Vagina (tissue), 2 donors: ENCODE measurements at regions not wholly inside any gene's neighbourhood (a gene's known extent, or its start where the extent isn't known, plus 50 kb on each side); places are given as distances from the start of the nearest gene placed in this dataset.

Source experiments
- DNase-seq, 2 donors: peaks; one replicate each; pipeline ENCODE4 v3.0.0-alpha.2; 2017; ENCODE audit errors: extremely low spot score in 2 of 2
- H3K27ac ChIP-seq: fragments of 200-600 bp; sonication (generic); one replicate; pipeline ENCODE4 v1.5.1; 2019
- H3K27me3 ChIP-seq: fragments of 200-600 bp; sonication (generic); one replicate; pipeline ENCODE4 v1.5.1; 2019
- H3K36me3 ChIP-seq, 2 donors: fragments of 200-600 bp; sonication (generic); one replicate each; pipeline ENCODE4 v1.5.1; 2017 to 2019
- H3K4me1 ChIP-seq: fragments of 200-600 bp; sonication (generic); one replicate; pipeline ENCODE4 v1.5.1; 2019
- H3K4me3 ChIP-seq, 2 donors: fragments of 200-600 bp; sonication (generic); 1 replicate in 1 of 2; 2 replicates in 1 of 2; pipeline ENCODE4 v1.5.1; 2016 to 2019
- H3K9me3 ChIP-seq: fragments of 200-600 bp; sonication (generic); one replicate; pipeline ENCODE4 v1.5.1; 2019
- POLR2A ChIP-seq, 2 donors: fragments of 450-650 bp; IDR thresholded peaks; one replicate each; pipeline ENCODE4 v1.6.1; 2017; ENCODE audit warnings: antibody characterized with exemption in 2 of 2, mild to moderate bottlenecking in 2 of 2, moderate library complexity in 2 of 2
- POLR2AphosphoS5 ChIP-seq, 2 donors: sonication (generic); formaldehyde crosslinking; IDR thresholded peaks; one replicate each; pipeline ENCODE4 v1.9.0; 2017; ENCODE audit warnings: antibody characterized with exemption in 2 of 2, mild to moderate bottlenecking in 2 of 2, low read depth in 1 of 2; ENCODE audit not compliant: insufficient read depth in 1 of 2
- intact Hi-C: fragments of 100-400 bp; cut with DNase I; formaldehyde crosslinking; loops from one replicate; pipeline ENCODE4 v1.15.1; 2023
- TF ChIP-seq, protein P1 (sequence below), 3 experiments: fragments of 450-650 bp in 2 of 3; fragments of 200-600 bp in 1 of 3; sonication (generic) in 1 of 3; IDR thresholded peaks; one replicate each; pipeline ENCODE4 v1.5.1; 2017 to 2019; ENCODE audit warnings: antibody characterized with exemption in 3 of 3, mild to moderate bottlenecking in 2 of 3, moderate library complexity in 2 of 3

DNA sequence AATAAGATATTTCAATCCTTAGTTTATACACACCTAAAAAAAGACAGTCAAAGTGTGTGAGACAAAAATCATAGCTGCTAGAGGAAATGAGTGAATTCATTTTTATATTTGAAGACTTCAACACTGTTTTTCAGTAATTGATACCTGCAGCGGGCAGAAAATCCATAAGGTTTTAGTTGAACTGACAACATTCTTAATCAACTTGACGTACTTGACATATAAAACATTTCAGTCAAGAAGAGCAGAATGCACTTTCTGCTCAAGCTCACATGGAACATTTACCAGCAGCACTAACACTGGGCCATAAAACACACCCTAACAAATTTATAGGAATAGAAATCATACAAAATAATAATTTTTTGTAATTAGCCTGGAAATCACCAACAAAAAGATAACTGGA lies 959.6 kb upstream of the SOX11 start:
- Histone ChIP-seq H3K36me3 (no peaks in the 10 kb centered on the region), H3K4me1 (no peaks in the 10 kb centered on the region), H3K27me3 (no peaks in the 10 kb centered on the region), H3K4me3 (no peak overlapping the region), H3K27ac (no peak overlapping the region), H3K9me3 (no peaks in the 10 kb centered on the region)
- no peak for DNase-seq
- intact Hi-C loops = no loop called here
- TF ChIP-seq, protein P1, sequence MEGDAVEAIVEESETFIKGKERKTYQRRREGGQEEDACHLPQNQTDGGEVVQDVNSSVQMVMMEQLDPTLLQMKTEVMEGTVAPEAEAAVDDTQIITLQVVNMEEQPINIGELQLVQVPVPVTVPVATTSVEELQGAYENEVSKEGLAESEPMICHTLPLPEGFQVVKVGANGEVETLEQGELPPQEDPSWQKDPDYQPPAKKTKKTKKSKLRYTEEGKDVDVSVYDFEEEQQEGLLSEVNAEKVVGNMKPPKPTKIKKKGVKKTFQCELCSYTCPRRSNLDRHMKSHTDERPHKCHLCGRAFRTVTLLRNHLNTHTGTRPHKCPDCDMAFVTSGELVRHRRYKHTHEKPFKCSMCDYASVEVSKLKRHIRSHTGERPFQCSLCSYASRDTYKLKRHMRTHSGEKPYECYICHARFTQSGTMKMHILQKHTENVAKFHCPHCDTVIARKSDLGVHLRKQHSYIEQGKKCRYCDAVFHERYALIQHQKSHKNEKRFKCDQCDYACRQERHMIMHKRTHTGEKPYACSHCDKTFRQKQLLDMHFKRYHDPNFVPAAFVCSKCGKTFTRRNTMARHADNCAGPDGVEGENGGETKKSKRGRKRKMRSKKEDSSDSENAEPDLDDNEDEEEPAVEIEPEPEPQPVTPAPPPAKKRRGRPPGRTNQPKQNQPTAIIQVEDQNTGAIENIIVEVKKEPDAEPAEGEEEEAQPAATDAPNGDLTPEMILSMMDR (IDR thresholded peaks at IDR 0.05) = no peak
- no peak for TF ChIP-seq POLR2A (IDR thresholded peaks at IDR 0.05)
- TF ChIP-seq POLR2AphosphoS5 (IDR thresholded peaks at IDR 0.05; ENCODE audit: insufficient read depth in 1 of 2, low read depth in 1 of 2) = no peak

DNA sequence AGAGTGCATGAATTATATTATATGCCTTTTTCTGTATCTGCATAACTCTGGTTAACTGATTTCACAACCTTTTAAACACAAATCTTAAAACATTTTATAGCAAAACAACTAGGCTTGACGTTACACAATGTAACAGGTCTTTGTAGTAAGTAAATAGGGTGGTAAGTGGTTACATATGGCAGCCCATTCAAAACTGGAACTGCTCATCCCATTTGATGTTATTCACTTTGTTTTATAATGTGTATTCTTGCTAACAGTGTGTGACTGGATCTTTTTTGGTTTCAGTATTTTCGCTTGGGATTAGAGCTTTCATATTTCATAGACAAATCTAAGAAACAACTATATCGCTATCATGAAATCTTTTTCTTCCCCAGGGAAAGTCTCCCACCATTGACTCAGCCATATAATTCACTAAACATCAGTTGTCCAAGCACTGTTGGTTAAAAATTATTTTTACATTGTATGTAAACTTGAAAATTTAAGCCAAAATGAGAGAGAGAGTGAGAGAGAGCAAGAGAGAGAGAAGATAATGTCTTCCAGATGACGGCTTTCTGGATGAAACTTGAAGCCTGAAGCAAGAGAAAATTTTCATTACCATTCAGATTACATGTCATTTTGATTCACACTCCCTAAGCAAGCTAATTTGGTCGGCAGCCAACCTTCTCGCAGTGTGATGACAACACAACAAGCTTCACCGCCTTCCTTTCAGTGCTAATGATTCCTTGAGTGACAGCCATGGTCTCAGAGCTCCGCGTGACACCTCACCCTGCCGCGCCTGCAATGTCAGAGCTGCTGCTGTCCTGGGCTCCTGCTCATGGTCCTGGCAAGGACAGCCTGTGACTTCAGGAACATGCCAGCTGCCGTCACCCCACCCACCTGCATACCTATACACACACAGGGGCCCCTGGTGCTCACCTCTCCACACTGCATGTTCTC lies 946.9 kb upstream of the SOX11 start:
- Histone ChIP-seq H3K36me3 (no peaks in the 10 kb centered on the region), H3K4me3 (no peak overlapping the region), H3K4me1 (no peaks in the 10 kb centered on the region), H3K27me3 (no peaks in the 10 kb centered on the region), H3K27ac (no peak overlapping the region), H3K9me3 (no peaks in the 10 kb centered on the region)
- intact Hi-C loops = no loop called here
- TF ChIP-seq POLR2A (IDR thresholded peaks at IDR 0.05) = no peak
- TF ChIP-seq POLR2AphosphoS5 (IDR thresholded peaks at IDR 0.05; ENCODE audit: insufficient read depth in 1 of 2, low read depth in 1 of 2) = no peak
- TF ChIP-seq, protein P1 (IDR thresholded peaks at IDR 0.05) = no peak
- DNase-seq = no peak

DNA sequence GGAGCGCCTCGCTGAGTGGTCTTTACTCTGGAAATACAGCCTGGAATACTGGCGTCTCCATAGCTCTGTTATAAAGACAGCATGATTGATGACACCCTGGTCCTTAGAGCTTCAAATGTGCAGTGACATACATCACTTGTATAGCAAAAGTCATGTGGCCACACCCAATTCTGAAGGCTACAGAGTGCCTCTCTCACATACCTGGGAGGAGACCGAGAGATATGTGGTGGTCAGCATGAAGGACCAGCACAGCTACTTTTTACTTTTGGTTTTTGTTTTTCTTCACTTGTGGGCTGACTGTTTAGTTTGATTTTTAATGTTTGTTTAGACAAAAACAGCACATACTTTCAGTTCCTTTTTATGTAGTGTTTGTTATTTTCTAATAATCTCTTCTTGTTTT lies 938.5 kb upstream of the SOX11 start:
- intact Hi-C loops = no loop called here
- no peaks in the 10 kb centered on the region for H3K27me3 ChIP-seq
- no peaks in the 10 kb centered on the region for H3K9me3 ChIP-seq
- TF ChIP-seq, protein P1 (IDR thresholded peaks at IDR 0.05) = no peak
- TF ChIP-seq POLR2A (IDR thresholded peaks at IDR 0.05) (no peak), POLR2AphosphoS5 (IDR thresholded peaks at IDR 0.05; ENCODE audit: insufficient read depth in 1 of 2, low read depth in 1 of 2) (no peak)
- no peaks in the 10 kb centered on the region for H3K4me1 ChIP-seq
- DNase-seq = no peak
- H3K4me3 ChIP-seq = no peak overlapping the region
- H3K36me3 ChIP-seq = no peaks in the 10 kb centered on the region
- H3K27ac ChIP-seq = no peak overlapping the region

DNA sequence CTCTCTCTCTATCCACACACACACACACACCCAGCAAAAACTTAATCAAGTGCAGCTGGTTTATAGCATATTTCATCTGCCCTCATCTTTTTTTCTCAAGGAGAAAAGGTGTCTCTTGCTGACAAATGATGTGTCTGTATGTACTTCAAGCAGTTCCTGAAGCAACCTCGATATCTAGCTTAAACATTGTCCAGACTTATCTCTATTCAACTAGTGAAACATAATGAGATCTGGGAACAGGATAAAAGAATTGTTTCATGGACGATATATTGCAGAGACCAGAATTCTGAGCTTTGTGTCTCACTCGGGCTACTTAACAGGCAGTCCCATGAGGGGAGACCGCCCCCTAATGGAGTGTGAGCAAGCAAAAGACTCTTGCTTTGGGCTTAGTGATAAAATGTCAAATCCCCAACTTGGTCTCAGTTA lies 929.2 kb upstream of the SOX11 start:
- Histone ChIP-seq H3K4me1 (no peaks in the 10 kb centered on the region), H3K27ac (no peak overlapping the region), H3K27me3 (no peaks in the 10 kb centered on the region), H3K36me3 (no peaks in the 10 kb centered on the region), H3K9me3 (no peaks in the 10 kb centered on the region), H3K4me3 (no peak overlapping the region)
- TF ChIP-seq POLR2AphosphoS5 (IDR thresholded peaks at IDR 0.05; ENCODE audit: insufficient read depth in 1 of 2, low read depth in 1 of 2) = no peak
- DNase-seq = no peak
- intact Hi-C loops = no loop called here

DNA sequence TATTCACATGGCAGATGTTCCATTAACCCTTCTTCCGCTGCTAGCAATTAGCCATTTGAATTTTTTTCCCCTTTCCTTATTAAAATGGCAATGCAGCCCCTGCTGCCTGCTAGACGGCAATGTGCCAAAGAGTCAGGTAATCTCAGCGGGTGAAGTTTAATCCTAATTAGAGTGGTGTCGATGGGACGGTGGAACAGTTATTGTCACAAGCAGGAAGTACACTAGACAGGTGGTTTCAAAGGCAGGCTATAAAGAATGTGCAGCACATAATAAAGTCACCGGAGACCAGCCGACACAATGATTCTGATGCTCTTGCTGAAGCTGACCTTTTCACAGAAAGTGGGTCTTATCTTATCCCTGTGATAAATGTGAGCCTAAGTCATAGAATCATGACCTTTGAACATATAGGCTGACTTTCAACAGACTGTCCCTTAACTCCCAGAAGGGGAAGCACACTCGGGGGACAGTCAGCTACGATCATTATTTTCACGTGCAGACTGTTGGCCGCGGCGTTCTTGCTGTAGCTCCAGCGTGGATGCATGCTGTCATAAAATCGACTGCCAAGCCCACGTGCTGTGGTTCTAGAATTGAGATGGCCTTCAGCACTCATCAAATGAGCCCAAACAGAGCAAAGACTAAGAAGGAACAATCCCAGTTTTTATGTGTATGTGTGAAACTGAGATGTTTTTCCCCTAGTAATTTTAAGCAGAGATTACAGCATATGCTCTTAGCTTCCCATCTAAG lies 926.2 kb upstream of the SOX11 start:
- TF ChIP-seq POLR2AphosphoS5 (IDR thresholded peaks at IDR 0.05; ENCODE audit: insufficient read depth in 1 of 2, low read depth in 1 of 2) = no peak
- no peak for TF ChIP-seq POLR2A (IDR thresholded peaks at IDR 0.05)
- DNase-seq = no peak
- Histone ChIP-seq H3K4me3 (no peak overlapping the region), H3K9me3 (no peaks in the 10 kb centered on the region), H3K27ac (no peak overlapping the region), H3K27me3 (no peaks in the 10 kb centered on the region), H3K4me1 (no peaks in the 10 kb centered on the region), H3K36me3 (no peaks in the 10 kb centered on the region)
- intact Hi-C loops = no loop called here
